GM21360 (cell line): ENCODE measurements at regions not wholly inside any gene's neighbourhood (a gene's known extent, or its start where the extent isn't known, plus 50 kb on each side); places are given as distances from the start of the nearest gene placed in this dataset.
"Not testable (repeated sequence)": the region's sequence is repeated elsewhere in the genome, so short reads cannot be mapped to it uniquely, and the experiment has no call there.

Source experiments
- ATAC-seq: cut with Tn5 transposase; IDR thresholded peaks from one replicate; pipeline ENCODE4 v1.9.1; 2021; ENCODE audit warnings: mild to moderate bottlenecking, moderate library complexity; ENCODE audit not compliant: unreplicated experiment

GRCh38 chr12:46982629-46983392 lies 96.6 kb upstream of the PCED1B start:
- no peak for ATAC-seq

- no peak for ATAC-seq
Measured at GRCh38 chr12:46983393-46983793, 96.0 kb upstream of the PCED1B start.

- ATAC-seq: peak; percentile 64
Measured at GRCh38 chr12:46983959-46984841, 95.2 kb upstream of the PCED1B start.

- no peak for ATAC-seq
Measured at GRCh38 chr12:46985816-46986215, 93.6 kb upstream of the PCED1B start.

GRCh38 chr12:46988122-46988521 lies 91.3 kb upstream of the PCED1B start:
- not testable (repeated sequence) for ATAC-seq

- no peak for ATAC-seq
Measured at GRCh38 chr12:46990211-46990610, 89.2 kb upstream of the PCED1B start.

GRCh38 chr12:46992051-46992450 lies 87.4 kb upstream of the PCED1B start:
- ATAC-seq: not testable (repeated sequence)

GRCh38 chr12:46998811-46999368 lies 80.5 kb upstream of the PCED1B start:
- ATAC-seq: no peak

GRCh38 chr12:47004634-47005033 lies 74.8 kb upstream of the PCED1B start:
- ATAC-seq: no peak

- no peak for ATAC-seq
Measured at GRCh38 chr12:47007048-47007447, 72.4 kb upstream of the PCED1B start.

GRCh38 chr12:47012552-47012951 lies 66.9 kb upstream of the PCED1B start:
- ATAC-seq: no peak

- no peak for ATAC-seq
Measured at GRCh38 chr12:47014474-47014873, 64.9 kb upstream of the PCED1B start.

- ATAC-seq: no peak
Measured at GRCh38 chr12:47015381-47015780, 64.0 kb upstream of the PCED1B start.

- ATAC-seq: no peak
Measured at GRCh38 chr12:47017041-47017713, 62.2 kb upstream of the PCED1B start.

- ATAC-seq: no peak
Measured at GRCh38 chr12:47017901-47018475, 61.4 kb upstream of the PCED1B start.

- ATAC-seq: no peak
Measured at GRCh38 chr12:47020211-47020821, 59.1 kb upstream of the PCED1B start.

- no peak for ATAC-seq
Measured at GRCh38 chr12:47021298-47021697, 58.1 kb upstream of the PCED1B start.

GRCh38 chr12:47022296-47022695 lies 57.1 kb upstream of the PCED1B start:
- no peak for ATAC-seq

GRCh38 chr12:47023311-47023710 lies 56.1 kb upstream of the PCED1B start:
- ATAC-seq: no peak

GRCh38 chr12:47023953-47024352 lies 55.5 kb upstream of the PCED1B start:
- no peak for ATAC-seq
